Activated CD4-positive, alpha-beta memory T cell treated with anti-CD3 and anti-CD28 coated beads for 36 hours (primary cell): ENCODE measurements at regions not wholly inside any gene's neighbourhood (a gene's known extent, or its start where the extent isn't known, plus 50 kb on each side); places are given as distances from the start of the nearest gene placed in this dataset.

Source experiments
- CTCF ChIA-PET: fragments of 350-600 bp; sonication (Branson Sonifier 250); formaldehyde crosslinking; loops from one replicate; lab custom pipeline; 2021; ENCODE audit warnings: antibody characterized with exemption, inconsistent platforms; lab: Charles Lee
- POLR2A ChIA-PET: fragments of 350-600 bp; sonication (Branson Sonifier 250); formaldehyde crosslinking; loops from one replicate; lab custom pipeline; 2021; ENCODE audit warnings: antibody characterized with exemption; lab: Charles Lee
- DNase-seq: peaks from one replicate; pipeline ENCODE4 v3.0.0-alpha.2; 2020
- H3K27ac Mint-ChIP-seq: one replicate; pipeline ENCODE4 v1.8.0; 2021; ENCODE audit warnings: mixed read lengths
- H3K27me3 Mint-ChIP-seq: one replicate; pipeline ENCODE4 v1.8.0; 2021; ENCODE audit warnings: mixed read lengths
- H3K36me3 Mint-ChIP-seq: one replicate; pipeline ENCODE4 v1.8.0; 2021; ENCODE audit warnings: mixed read lengths
- H3K4me1 Mint-ChIP-seq: one replicate; pipeline ENCODE4 v1.8.0; 2021; ENCODE audit warnings: low read depth, mixed read lengths
- H3K4me3 Mint-ChIP-seq: one replicate; pipeline ENCODE4 v1.8.0; 2021; ENCODE audit warnings: mild to moderate bottlenecking, mixed read lengths
- H3K9me3 Mint-ChIP-seq: one replicate; pipeline ENCODE4 v1.8.0; 2021; ENCODE audit warnings: mixed read lengths
- intact Hi-C: fragments of 100-400 bp; cut with micrococcal nuclease; formaldehyde crosslinking; loops from one replicate; pipeline ENCODE4 v1.15.1; 2023

- intact Hi-C loops = no loop called here
- H3K4me3 Mint-ChIP-seq = no peak overlapping the region
These were observed 193.1 kb downstream of the PARM1 start for GRCh38 chr4:75126058-75126457.

GRCh38 chr4:75122424-75123014 is 189.6 kb downstream of the PARM1 start:
- Mint-ChIP-seq H3K36me3 (no peaks in the 10 kb centered on the region), H3K27ac (no peak overlapping the region), H3K27me3 (no peaks in the 10 kb centered on the region), H3K4me1 (no peaks in the 10 kb centered on the region), H3K9me3 (peaks cover 24% of the 10 kb centered on the region), H3K4me3 (no peak overlapping the region)
- CTCF ChIA-PET = no interaction called here
- intact Hi-C loops = no loop called here
- POLR2A ChIA-PET = no interaction called here
- DNase-seq = no peak

More at GRCh38 chr4:75126058-75126457, 193.1 kb downstream of the PARM1 start:
- ChIA-PET POLR2A (no interaction called here), CTCF (no interaction called here)
- Mint-ChIP-seq H3K27ac (no peak overlapping the region), H3K4me1 (no peaks in the 10 kb centered on the region), H3K9me3 (peaks cover 6% of the 10 kb centered on the region), H3K36me3 (no peaks in the 10 kb centered on the region), H3K27me3 (no peaks in the 10 kb centered on the region)
- DNase-seq = no peak

GRCh38 chr4:75118739-75119138 is 185.8 kb downstream of the PARM1 start:
- intact Hi-C loops = no loop called here
- H3K27me3 Mint-ChIP-seq = no peaks in the 10 kb centered on the region
- CTCF ChIA-PET = interaction anchor here (0.6 kb wide), 1 partner anchor 11 kb away, joined by 3 read pairs; no protein-coding TSS in a partner anchor
- H3K36me3 Mint-ChIP-seq = no peaks in the 10 kb centered on the region
- H3K9me3 Mint-ChIP-seq = peaks cover 37% of the 10 kb centered on the region
- no peaks in the 10 kb centered on the region for H3K4me1 Mint-ChIP-seq
- H3K27ac Mint-ChIP-seq = no peak overlapping the region
- POLR2A ChIA-PET = no interaction called here
- DNase-seq = no peak
- no peak overlapping the region for H3K4me3 Mint-ChIP-seq

- no peak for DNase-seq
- ChIA-PET POLR2A (no interaction called here), CTCF (no interaction called here)
- no peaks in the 10 kb centered on the region for H3K4me1 Mint-ChIP-seq
- H3K36me3 Mint-ChIP-seq = no peaks in the 10 kb centered on the region
- H3K27me3 Mint-ChIP-seq = no peaks in the 10 kb centered on the region
- H3K27ac Mint-ChIP-seq = no peak overlapping the region
- intact Hi-C loops = no loop called here
- no peaks in the 10 kb centered on the region for H3K9me3 Mint-ChIP-seq
- no peak overlapping the region for H3K4me3 Mint-ChIP-seq
These were observed 177.1 kb downstream of the PARM1 start for GRCh38 chr4:75110061-75110460.

- DNase-seq = no peak
- Mint-ChIP-seq H3K36me3 (no peaks in the 10 kb centered on the region), H3K9me3 (no peaks in the 10 kb centered on the region), H3K27me3 (no peaks in the 10 kb centered on the region), H3K27ac (no peak overlapping the region), H3K4me1 (no peaks in the 10 kb centered on the region), H3K4me3 (no peak overlapping the region)
- intact Hi-C loops = no loop called here
- ChIA-PET CTCF (interaction anchor here (0.6 kb wide), 1 partner anchor 11 kb away, joined by 3 read pairs; no protein-coding TSS in a partner anchor), POLR2A (no interaction called here)
These were observed 175.1 kb downstream of the PARM1 start for GRCh38 chr4:75107755-75108612.

- POLR2A ChIA-PET = no interaction called here
- Mint-ChIP-seq H3K4me3 (no peak overlapping the region), H3K27me3 (no peaks in the 10 kb centered on the region), H3K9me3 (peaks cover 10% of the 10 kb centered on the region), H3K4me1 (no peaks in the 10 kb centered on the region), H3K27ac (no peak overlapping the region), H3K36me3 (no peaks in the 10 kb centered on the region)
- intact Hi-C loops = no loop called here
- DNase-seq = no peak
- CTCF ChIA-PET = no interaction called here
These were observed 169.8 kb downstream of the PARM1 start for GRCh38 chr4:75102787-75103085.

- no peaks in the 10 kb centered on the region for H3K27me3 Mint-ChIP-seq
- POLR2A ChIA-PET = no interaction called here
- H3K9me3 Mint-ChIP-seq = peaks cover 15% of the 10 kb centered on the region
- H3K4me3 Mint-ChIP-seq = no peak overlapping the region
- H3K4me1 Mint-ChIP-seq = no peaks in the 10 kb centered on the region
- H3K36me3 Mint-ChIP-seq = no peaks in the 10 kb centered on the region
- intact Hi-C loops = no loop called here
- DNase-seq = no peak
- H3K27ac Mint-ChIP-seq = no peak overlapping the region
- CTCF ChIA-PET = no interaction called here
These were observed 169.2 kb downstream of the PARM1 start for GRCh38 chr4:75101906-75102786.
